ENCODE measurements at regions not wholly inside any gene's neighbourhood (a gene's known extent, or its start where the extent isn't known, plus 50 kb on each side); places are given as distances from the start of the nearest gene placed in this dataset.

GRCh38 chr20:40932436-40932835 is 96.2 kb upstream of the TOP1 start:
- H3K9me2 ChIP-seq (replicated peaks; ENCODE audit: control insufficient read depth, low read length), result no peaks in the 10 kb centered on the region
- H3K27ac ChIP-seq (ENCODE audit: low read depth, low read length), result peak overlapping the region; percentile 100
- H3K4me2 ChIP-seq (ENCODE audit: low read length), result peak overlapping the region; percentile 62
- no peak for TF ChIP-seq EZH2phosphoT487 (IDR thresholded peaks at IDR 0.05; ENCODE audit: borderline replicate concordance, low read length)
- TF ChIP-seq, protein P1, sequence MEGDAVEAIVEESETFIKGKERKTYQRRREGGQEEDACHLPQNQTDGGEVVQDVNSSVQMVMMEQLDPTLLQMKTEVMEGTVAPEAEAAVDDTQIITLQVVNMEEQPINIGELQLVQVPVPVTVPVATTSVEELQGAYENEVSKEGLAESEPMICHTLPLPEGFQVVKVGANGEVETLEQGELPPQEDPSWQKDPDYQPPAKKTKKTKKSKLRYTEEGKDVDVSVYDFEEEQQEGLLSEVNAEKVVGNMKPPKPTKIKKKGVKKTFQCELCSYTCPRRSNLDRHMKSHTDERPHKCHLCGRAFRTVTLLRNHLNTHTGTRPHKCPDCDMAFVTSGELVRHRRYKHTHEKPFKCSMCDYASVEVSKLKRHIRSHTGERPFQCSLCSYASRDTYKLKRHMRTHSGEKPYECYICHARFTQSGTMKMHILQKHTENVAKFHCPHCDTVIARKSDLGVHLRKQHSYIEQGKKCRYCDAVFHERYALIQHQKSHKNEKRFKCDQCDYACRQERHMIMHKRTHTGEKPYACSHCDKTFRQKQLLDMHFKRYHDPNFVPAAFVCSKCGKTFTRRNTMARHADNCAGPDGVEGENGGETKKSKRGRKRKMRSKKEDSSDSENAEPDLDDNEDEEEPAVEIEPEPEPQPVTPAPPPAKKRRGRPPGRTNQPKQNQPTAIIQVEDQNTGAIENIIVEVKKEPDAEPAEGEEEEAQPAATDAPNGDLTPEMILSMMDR (IDR thresholded peaks at IDR 0.05; ENCODE audit: low read depth, low read length, poor library complexity, severe bottlenecking), result no peak
- peak overlapping the region; percentile 60 for H3K4me3 ChIP-seq (ENCODE audit: low read length)
- peaks cover 2% of the 10 kb centered on the region; the same call in 1 of the 2 replicates for H3K36me3 ChIP-seq (ENCODE audit: control insufficient read depth, low read length)
- H3K9me3 ChIP-seq (ENCODE audit: control insufficient read depth, insufficient read depth, low read length), result no peaks in the 10 kb centered on the region
- peaks cover 100% of the 10 kb centered on the region for H3K4me1 ChIP-seq (ENCODE audit: control insufficient read depth, low read length)
- H4K20me1 ChIP-seq (ENCODE audit: control insufficient read depth, insufficient read depth, low read depth, low read length), result no peaks in the 10 kb centered on the region
- peaks cover 35% of the 10 kb centered on the region for H3F3A ChIP-seq (ENCODE audit: control insufficient read depth, insufficient read depth)
- no peaks in the 10 kb centered on the region for H3K27me3 ChIP-seq (ENCODE audit: control insufficient read depth, low read length)
- no peaks in the 10 kb centered on the region for H3K79me2 ChIP-seq (ENCODE audit: control insufficient read depth, low read length)

GRCh38 chr20:40933758-40934157 is 94.9 kb upstream of the TOP1 start:
- peaks cover 100% of the 10 kb centered on the region for H3K4me1 ChIP-seq (ENCODE audit: control insufficient read depth, low read length)
- TF ChIP-seq EZH2phosphoT487 (IDR thresholded peaks at IDR 0.05; ENCODE audit: borderline replicate concordance, low read length), result no peak
- TF ChIP-seq, protein P1 (IDR thresholded peaks at IDR 0.05; ENCODE audit: low read depth, low read length, poor library complexity, severe bottlenecking), result no peak
- no peaks in the 10 kb centered on the region for H3K79me2 ChIP-seq (ENCODE audit: control insufficient read depth, low read length)
- H3K9me3 ChIP-seq (ENCODE audit: control insufficient read depth, insufficient read depth, low read length), result no peaks in the 10 kb centered on the region
- H3K9me2 ChIP-seq (replicated peaks; ENCODE audit: control insufficient read depth, low read length), result no peaks in the 10 kb centered on the region
- H3F3A ChIP-seq (ENCODE audit: control insufficient read depth, insufficient read depth), result peaks cover 25% of the 10 kb centered on the region
- peaks cover 2% of the 10 kb centered on the region; the same call in 1 of the 2 replicates for H3K36me3 ChIP-seq (ENCODE audit: control insufficient read depth, low read length)
- H4K20me1 ChIP-seq (ENCODE audit: control insufficient read depth, insufficient read depth, low read depth, low read length), result no peaks in the 10 kb centered on the region
- H3K4me3 ChIP-seq (ENCODE audit: low read length), result peak overlapping the region; percentile 8
- H3K27ac ChIP-seq (ENCODE audit: low read depth, low read length), result peak overlapping the region; percentile 100
- no peaks in the 10 kb centered on the region for H3K27me3 ChIP-seq (ENCODE audit: control insufficient read depth, low read length)
- H3K4me2 ChIP-seq (ENCODE audit: low read length), result peak overlapping the region; percentile 62

- Histone ChIP-seq H3K79me2 (ENCODE audit: control insufficient read depth, low read length) (no peaks in the 10 kb centered on the region), H3K27me3 (ENCODE audit: control insufficient read depth, low read length) (no peaks in the 10 kb centered on the region), H3K9me3 (ENCODE audit: control insufficient read depth, insufficient read depth, low read length) (no peaks in the 10 kb centered on the region), H3K9me2 (replicated peaks; ENCODE audit: control insufficient read depth, low read length) (no peaks in the 10 kb centered on the region), H3K4me1 (ENCODE audit: control insufficient read depth, low read length) (peaks cover 99% of the 10 kb centered on the region), H3K4me3 (ENCODE audit: low read length) (no peak overlapping the region), H3F3A (ENCODE audit: control insufficient read depth, insufficient read depth) (peaks cover 47% of the 10 kb centered on the region), H3K4me2 (ENCODE audit: low read length) (peak overlapping the region; percentile 35), H3K36me3 (ENCODE audit: control insufficient read depth, low read length) (peaks cover 10% of the 10 kb centered on the region; the same call in 1 of the 2 replicates), H3K27ac (ENCODE audit: low read depth, low read length) (peak overlapping the region; percentile 100), H4K20me1 (ENCODE audit: control insufficient read depth, insufficient read depth, low read depth, low read length) (no peaks in the 10 kb centered on the region)
- TF ChIP-seq, protein P1 (IDR thresholded peaks at IDR 0.05; ENCODE audit: low read depth, low read length, poor library complexity, severe bottlenecking), result peak; percentile 75
- no peak for TF ChIP-seq EZH2phosphoT487 (IDR thresholded peaks at IDR 0.05; ENCODE audit: borderline replicate concordance, low read length)
Measured at GRCh38 chr20:40938020-40938419, 90.6 kb upstream of the TOP1 start.
